GM18861 (cell line): ENCODE measurements at regions not wholly inside any gene's neighbourhood (a gene's known extent, or its start where the extent isn't known, plus 50 kb on each side); places are given as distances from the start of the nearest gene placed in this dataset.
A peak's percentile ranks its signal among the peaks of the same experiment; 100 is the strongest.

Experiments
- ATAC-seq: cut with Tn5 transposase; IDR thresholded peaks from one replicate; pipeline ENCODE4 v1.9.1; 2021; ENCODE audit not compliant: unreplicated experiment

- ATAC-seq, result no peak
These were observed 147.0 kb downstream of the FGF9 start for GRCh38 chr13:21817878-21818277.

GRCh38 chr13:21822029-21822428 is 151.2 kb downstream of the FGF9 start:
- no peak for ATAC-seq

GRCh38 chr13:21823416-21823815 is 152.5 kb downstream of the FGF9 start:
- ATAC-seq, result no peak

- no peak for ATAC-seq
These were observed 153.1 kb downstream of the FGF9 start for GRCh38 chr13:21823949-21824348.

DNA sequence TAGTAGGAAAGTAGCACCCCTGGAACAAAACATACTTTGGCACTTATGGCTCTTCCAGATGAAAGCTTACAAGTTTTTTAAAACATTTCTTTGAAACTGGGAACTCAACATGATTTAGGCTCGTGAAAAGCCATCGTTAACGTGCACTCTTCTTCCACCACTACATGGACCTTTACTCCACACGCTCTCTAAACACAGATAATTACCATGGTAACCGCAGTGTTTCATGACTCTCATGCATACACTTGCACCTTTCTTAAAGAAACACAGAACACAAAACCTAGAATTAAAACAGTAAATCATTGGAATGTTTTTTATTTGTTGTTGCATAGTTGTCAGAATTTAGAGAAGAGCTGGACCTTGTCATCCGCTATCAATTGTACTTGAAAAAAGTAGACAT is 154.3 kb downstream of the FGF9 start:
- no peak for ATAC-seq

GRCh38 chr13:21825801-21826200 is 154.9 kb downstream of the FGF9 start:
- ATAC-seq, result no peak

DNA sequence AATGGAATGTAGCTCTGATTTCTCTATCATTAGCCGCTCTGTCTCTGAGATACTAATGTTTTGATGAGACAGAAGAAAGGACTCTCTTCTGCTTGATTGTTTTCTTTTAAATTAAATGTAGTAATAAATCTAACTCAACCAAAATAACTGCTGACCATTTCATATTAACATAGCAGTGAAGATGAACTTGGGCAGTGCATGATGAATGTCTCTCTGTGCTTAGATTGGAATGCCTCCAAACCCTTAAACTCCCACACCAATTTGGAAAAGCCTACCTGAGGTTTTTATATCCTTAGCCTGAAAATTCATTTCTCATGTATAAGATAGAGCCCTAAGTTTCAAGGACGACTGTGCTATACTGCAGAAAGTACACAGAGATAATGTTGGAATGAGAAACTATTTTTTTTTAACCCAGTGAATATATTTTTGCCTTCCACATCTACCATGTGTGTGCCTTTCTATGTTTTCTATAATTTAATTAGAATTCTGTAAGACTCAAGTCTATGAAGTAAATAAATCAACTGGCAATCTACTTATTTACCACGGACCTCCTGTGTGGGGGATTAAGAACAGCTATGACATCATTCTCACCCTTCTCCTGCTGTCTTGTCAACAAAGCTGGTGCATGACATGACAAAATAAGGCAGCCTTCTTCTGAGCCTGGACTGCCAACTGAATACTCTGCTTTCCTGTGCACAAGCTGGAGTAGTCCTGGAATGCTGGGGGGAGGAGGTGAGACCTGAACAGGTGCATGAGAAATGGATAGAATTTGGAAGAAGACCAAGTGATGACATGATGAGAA is 155.5 kb downstream of the FGF9 start:
- no peak for ATAC-seq

DNA sequence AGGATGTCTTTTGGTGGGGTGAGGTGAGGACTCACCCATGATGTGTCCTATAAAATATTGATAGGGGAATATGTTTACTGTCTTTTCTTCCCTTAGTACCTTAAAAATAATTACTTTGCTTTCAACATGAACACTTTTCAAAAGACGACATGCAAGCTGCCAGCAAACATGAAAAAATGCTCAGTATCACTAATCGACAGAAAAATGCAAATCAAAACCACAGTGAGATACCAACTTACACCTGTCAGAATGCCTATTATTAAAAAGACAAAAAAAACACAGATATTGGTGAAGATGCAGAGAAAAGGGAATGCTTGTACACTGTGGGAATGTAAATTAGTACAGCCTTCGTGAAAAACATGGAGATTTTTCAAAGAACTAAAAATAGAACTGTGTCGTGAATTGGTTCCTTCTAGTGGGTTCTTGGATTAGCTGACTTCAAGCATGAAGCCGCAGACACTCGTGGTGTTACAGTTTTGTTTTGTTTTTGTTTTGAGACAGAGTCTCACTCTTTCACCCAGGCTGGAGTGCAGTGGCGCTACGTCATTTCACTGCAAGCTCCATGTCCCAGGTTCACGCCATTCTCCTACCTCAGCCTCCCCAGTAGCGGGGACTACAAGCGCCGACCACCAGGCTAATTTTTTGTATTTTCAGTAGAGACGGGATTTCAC is 160.9 kb downstream of the FGF9 start:
- ATAC-seq, result no peak

DNA sequence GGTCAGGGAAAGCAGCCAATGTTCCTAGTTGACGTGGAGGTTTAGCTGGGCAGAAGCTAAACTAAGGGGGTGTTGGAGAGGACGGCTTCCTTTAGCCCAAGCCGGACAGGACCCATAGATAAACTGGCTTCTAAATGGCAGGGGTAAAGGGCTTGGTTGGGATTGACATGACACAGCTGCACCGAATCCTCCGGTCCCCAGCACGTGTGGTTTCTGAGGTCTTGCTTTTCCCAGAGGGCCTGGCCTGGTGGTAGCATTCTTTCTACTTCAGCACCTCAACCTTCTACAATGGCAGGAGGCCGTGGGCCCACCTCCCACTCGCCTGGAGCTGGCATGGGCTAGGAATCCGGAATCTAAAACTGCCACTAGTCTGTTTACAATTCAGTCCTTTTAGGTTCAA is 163.0 kb downstream of the FGF9 start:
- ATAC-seq, result no peak

DNA sequence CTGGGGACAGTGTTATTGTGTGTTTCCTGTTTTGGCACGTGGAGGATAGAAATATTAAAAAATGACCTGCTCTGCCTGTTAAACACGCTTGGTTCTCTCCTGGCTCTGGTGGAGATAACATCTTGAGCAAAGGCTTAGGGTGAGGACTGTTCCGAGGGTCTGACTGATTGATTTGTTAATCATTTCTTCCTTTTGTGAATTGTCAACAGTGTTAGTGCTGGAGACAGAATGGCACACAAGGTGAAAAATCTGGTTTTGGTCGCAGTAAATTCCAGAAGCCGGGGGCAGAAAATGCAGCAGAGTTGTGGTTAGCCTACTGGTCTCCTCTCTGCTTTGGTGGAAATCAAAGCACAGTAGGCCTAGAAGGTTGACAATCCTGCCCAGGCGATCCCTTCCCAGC is 163.6 kb downstream of the FGF9 start:
- ATAC-seq, result no peak

DNA sequence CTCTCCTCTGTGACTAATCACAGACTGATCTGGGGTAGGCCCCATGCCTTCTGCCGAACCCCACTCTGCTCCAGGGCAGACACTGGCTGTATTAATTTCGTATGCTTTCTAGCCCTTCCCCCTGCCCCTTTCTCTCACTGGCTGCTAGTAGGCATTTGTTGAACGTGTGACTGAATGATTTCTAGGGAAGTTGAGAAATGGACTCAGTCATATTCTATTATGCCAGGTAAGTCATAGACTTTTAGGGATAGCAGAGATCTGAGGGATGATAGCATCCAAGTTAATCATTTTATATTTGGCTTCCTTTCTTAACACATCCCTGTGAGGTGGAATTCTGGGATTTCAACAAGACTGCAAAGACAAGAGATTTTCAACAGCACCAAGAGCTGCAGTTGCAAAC is 166.4 kb downstream of the FGF9 start:
- ATAC-seq, result no peak

DNA sequence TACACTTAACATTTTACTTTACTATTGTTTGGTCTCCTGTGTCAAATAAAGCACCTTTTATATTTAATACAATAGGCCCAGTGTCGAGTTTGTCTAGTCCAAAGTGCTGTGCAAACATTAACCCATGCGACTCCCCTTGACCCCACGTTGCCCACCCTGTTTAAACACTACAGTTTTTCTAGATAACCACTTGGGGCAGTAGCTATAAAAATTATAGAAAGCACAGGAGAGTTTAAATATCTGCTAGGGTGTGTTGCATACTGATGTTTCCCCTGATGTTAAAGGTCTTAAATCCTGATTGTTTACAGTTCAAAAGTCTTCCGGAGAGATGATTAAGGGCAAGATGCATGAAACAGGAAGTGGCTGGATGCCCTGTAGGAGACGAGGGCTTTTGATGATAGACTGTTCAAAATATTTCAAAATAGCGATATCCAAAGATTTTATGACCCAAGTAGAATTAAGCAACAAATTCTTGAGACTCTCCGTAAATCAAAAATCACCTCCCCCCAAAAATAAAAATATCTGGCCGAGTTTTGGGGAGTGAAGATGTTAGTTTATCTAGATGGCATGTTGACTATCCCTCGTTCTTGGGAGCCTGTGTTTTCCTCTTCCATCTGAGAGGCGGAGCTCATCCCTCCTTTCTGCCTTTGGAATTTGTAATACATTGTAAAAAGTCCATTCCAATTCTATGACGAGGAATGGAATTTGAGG is 167.1 kb downstream of the FGF9 start:
- ATAC-seq, result no peak

GRCh38 chr13:21846605-21847004 is 175.7 kb downstream of the FGF9 start:
- no peak for ATAC-seq

DNA sequence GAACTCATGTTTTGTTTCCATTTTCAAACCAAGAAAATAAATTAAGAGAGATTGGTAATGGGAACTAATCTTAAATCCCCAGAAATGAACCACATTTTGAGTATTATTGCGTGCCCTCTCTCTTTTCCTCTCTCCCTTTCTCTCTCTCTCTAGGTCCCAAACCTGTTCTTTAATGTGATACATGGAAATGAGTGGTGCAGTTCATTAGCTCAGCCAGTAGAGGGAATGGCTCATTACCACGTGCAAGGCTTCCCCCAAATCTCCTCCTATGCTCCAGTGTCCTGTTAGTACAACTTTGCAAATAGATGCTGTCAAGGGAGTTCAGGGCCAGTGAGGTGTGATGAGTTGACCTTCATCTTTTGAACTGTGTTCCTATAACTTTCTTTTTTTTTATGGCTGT is 178.4 kb downstream of the FGF9 start:
- peak; percentile 90 for ATAC-seq

GRCh38 chr13:21850013-21851006 is 179.4 kb downstream of the FGF9 start:
- no peak for ATAC-seq

- no peak for ATAC-seq
These were observed 181.2 kb downstream of the FGF9 start for GRCh38 chr13:21852043-21852442.

- ATAC-seq, result no peak
These were observed 182.9 kb downstream of the FGF9 start for GRCh38 chr13:21853779-21854178.

GRCh38 chr13:21868823-21869222 is 197.9 kb downstream of the FGF9 start:
- ATAC-seq, result no peak

GRCh38 chr13:21871382-21871781 is 200.5 kb downstream of the FGF9 start:
- ATAC-seq, result no peak

DNA sequence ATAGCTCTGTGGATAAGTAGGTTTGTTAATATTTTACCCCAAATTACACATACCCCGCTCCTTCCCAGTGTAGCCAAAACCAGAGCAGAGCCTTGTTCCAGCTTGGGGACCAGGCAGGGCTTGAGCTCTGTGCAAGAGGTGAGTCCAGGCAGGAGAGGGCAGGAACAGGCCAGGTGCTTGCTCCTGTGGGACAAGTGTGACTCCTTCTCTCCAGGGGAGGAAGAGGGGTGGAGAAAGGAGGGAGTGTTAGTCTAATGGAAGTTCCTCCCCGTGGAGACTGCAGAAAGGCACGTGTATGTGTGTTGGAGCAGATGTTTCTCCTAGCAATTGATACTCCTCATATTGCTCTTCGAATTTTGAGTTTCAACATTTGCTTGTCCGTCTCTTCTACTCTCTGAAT is 201.0 kb downstream of the FGF9 start:
- ATAC-seq, result no peak

GRCh38 chr13:21872795-21873194 is 201.9 kb downstream of the FGF9 start:
- no peak for ATAC-seq
